ENCODE measurements at regions not wholly inside any gene's neighbourhood (a gene's known extent, or its start where the extent isn't known, plus 50 kb on each side); places are given as distances from the start of the nearest gene placed in this dataset.

GRCh38 chr4:157527954-157528353, 307.4 kb downstream of the GRIA2 start:
- DNase-seq (ENCODE audit: low read depth in 3 of 3) = no peak

DNA sequence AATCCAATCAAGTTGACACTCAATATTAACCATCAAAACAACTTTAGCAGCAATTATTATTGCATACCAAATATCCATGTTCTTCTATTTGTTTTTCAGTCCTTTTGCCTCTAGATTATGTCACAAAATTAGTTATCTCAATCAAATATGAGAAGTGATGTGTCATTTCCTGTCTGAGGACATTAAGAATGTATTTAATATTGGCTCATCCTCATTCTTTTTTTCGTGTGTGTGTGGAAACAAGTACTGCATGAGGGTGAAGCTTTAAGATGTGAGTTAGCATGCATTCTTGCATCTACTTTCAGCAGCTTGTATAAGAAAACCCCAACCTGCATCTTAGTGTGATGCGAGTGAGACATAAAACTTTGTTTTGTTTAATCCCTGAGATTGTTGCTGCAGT, 301.4 kb downstream of the GRIA2 start:
- no peak for DNase-seq (ENCODE audit: low read depth in 3 of 3)

GRCh38 chr4:157514711-157515110, 294.2 kb downstream of the GRIA2 start:
- DNase-seq (ENCODE audit: low read depth in 3 of 3) = no peak

DNA sequence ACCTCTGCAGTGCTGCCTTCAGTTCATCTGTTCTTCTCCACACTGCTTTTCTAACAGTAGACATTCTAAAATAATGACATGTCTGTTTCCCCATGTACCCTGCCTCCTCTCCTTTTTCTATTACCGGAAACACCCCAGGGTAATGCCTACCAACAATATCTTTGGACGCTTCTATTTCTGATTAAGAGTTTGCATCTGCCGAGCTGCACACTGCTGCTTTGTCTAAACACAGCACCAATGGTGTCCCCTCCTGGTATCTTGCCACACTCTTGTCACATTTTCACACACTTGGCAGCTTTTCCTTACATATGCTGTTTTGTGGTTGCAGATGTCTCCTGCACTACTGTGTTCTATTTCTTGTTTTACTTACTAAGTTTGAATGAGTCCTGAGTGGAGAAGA, 288.8 kb downstream of the GRIA2 start:
- no peak for DNase-seq (ENCODE audit: low read depth in 3 of 3)

- DNase-seq (ENCODE audit: low read depth in 3 of 3) = no peak
These were observed 282.1 kb downstream of the GRIA2 start for GRCh38 chr4:157502656-157503055.

DNA sequence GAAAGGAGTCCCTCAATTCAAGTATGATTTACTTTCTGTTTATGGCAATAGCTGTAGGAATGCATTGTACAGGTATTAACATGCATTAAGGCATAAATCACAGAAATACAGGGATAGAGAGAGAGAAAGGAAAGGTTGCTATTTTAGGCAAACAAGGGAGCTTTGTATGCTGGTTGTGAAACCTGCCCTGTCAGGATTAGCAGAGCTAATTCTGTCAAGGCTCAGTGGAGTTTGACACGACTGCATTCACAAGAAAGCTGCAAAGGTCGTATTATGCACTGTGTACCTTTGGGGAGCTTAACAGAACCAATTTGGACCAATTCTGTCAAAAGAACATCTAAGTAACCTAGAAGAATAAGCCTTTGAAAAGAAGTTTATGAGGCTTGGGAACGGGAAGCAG, 239.3 kb downstream of the GRIA2 start:
- no peak for DNase-seq (ENCODE audit: low read depth in 3 of 3)

DNA sequence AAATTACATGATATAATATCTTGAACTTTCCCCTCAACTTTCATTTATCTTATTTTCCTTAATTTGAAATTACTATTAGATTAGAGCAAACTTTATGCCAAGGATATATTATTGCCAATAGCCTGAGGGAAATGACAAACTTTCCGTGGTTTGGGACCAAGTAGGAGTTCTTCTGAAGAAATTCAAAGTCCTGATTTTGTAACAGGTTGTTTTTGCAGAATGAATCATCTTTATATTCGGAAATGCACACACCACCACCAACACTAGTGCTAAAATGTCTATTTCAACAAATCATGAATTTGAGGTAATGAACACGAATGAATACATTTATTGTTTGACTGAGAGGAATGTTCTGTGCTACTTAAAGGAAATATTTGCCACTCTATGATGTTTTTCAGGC, 226.7 kb downstream of the GRIA2 start:
- DNase-seq (ENCODE audit: low read depth in 3 of 3) = no peak

GRCh38 chr4:157444014-157444413, 223.5 kb downstream of the GRIA2 start:
- DNase-seq (ENCODE audit: low read depth in 3 of 3) = no peak

GRCh38 chr4:157443537-157443936, 223.0 kb downstream of the GRIA2 start:
- no peak for DNase-seq (ENCODE audit: low read depth in 3 of 3)

DNA sequence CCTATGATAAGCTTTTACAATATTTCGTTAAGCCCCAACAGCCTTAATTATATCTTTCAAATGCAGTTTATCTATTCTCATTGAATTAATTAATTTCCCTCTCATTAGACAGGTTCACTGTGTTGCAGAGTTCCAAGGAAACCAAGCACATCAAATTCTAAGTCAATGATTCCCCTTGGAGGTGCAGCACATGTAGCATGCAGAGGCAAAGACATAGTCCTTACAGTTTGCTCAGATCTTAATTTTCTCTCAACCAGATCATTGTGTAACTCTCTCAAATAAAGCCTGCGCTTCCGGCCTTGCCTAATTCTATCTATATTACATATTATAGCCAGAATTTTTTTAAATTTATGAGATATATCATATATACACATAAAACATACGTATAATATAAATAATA, 205.4 kb downstream of the GRIA2 start:
- no peak for DNase-seq (ENCODE audit: low read depth in 3 of 3)

- no peak for DNase-seq (ENCODE audit: low read depth in 3 of 3)
These were observed 203.0 kb downstream of the GRIA2 start for GRCh38 chr4:157423526-157424020.

GRCh38 chr4:157421365-157421764, 200.8 kb downstream of the GRIA2 start:
- DNase-seq (ENCODE audit: low read depth in 3 of 3) = no peak

Measured in stimulated activated CD4-positive, alpha-beta T cell treated with anti-CD3 and anti-CD28 coated beads, TNF-alpha, amount 100 ng/mL, for 24 hours (primary cell).